ENCODE measurements at regions not wholly inside any gene's neighbourhood (a gene's known extent, or its start where the extent isn't known, plus 50 kb on each side); places are given as distances from the start of the nearest gene placed in this dataset.
"Not testable (repeated sequence)": the region's sequence is repeated elsewhere in the genome, so short reads cannot be mapped to it uniquely, and the experiment has no call there.

- TF ChIP-seq, protein P1, sequence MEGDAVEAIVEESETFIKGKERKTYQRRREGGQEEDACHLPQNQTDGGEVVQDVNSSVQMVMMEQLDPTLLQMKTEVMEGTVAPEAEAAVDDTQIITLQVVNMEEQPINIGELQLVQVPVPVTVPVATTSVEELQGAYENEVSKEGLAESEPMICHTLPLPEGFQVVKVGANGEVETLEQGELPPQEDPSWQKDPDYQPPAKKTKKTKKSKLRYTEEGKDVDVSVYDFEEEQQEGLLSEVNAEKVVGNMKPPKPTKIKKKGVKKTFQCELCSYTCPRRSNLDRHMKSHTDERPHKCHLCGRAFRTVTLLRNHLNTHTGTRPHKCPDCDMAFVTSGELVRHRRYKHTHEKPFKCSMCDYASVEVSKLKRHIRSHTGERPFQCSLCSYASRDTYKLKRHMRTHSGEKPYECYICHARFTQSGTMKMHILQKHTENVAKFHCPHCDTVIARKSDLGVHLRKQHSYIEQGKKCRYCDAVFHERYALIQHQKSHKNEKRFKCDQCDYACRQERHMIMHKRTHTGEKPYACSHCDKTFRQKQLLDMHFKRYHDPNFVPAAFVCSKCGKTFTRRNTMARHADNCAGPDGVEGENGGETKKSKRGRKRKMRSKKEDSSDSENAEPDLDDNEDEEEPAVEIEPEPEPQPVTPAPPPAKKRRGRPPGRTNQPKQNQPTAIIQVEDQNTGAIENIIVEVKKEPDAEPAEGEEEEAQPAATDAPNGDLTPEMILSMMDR (conservative IDR thresholded peaks at IDR 0.05; ENCODE audit: low read depth, low read length): not testable (repeated sequence)
- TF ChIP-seq POLR2A (IDR thresholded peaks at IDR 0.05; ENCODE audit: low read depth, low read length); RFX5 (IDR thresholded peaks at IDR 0.05; ENCODE audit: low read depth, low read length); RAD21 (IDR thresholded peaks at IDR 0.05; ENCODE audit: low read length); BHLHE40 (IDR thresholded peaks at IDR 0.05; ENCODE audit: low read depth, low read length); MAFK (IDR thresholded peaks at IDR 0.05; ENCODE audit: low read depth, low read length); CEBPB (IDR thresholded peaks at IDR 0.05; ENCODE audit: low read depth, low read length); FOS (IDR thresholded peaks at IDR 0.05; ENCODE audit: low read depth, low read length); NFE2L2 (IDR thresholded peaks at IDR 0.05; ENCODE audit: low read depth, low read length): not testable (repeated sequence)
- TF ChIP-seq, protein P2, sequence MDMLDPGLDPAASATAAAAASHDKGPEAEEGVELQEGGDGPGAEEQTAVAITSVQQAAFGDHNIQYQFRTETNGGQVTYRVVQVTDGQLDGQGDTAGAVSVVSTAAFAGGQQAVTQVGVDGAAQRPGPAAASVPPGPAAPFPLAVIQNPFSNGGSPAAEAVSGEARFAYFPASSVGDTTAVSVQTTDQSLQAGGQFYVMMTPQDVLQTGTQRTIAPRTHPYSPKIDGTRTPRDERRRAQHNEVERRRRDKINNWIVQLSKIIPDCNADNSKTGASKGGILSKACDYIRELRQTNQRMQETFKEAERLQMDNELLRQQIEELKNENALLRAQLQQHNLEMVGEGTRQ (IDR thresholded peaks at IDR 0.05; ENCODE audit: low read depth, low read length): not testable (repeated sequence)
These were observed 120.6 kb upstream of the ZSCAN2 start for GRCh38 chr15:84480174-84480681.

All from IMR-90 (cell line).